Retina (tissue), 1 donor: ENCODE measurements at regions not wholly inside any gene's neighbourhood (a gene's known extent, or its start where the extent isn't known, plus 50 kb on each side); places are given as distances from the start of the nearest gene placed in this dataset.
"Not testable (repeated sequence)": the region's sequence is repeated elsewhere in the genome, so short reads cannot be mapped to it uniquely, and the experiment has no call there.

ENCODE experiments used
- DNase-seq: peaks from one replicate; pipeline ENCODE4 v3.0.0-alpha.2; 2016

DNA sequence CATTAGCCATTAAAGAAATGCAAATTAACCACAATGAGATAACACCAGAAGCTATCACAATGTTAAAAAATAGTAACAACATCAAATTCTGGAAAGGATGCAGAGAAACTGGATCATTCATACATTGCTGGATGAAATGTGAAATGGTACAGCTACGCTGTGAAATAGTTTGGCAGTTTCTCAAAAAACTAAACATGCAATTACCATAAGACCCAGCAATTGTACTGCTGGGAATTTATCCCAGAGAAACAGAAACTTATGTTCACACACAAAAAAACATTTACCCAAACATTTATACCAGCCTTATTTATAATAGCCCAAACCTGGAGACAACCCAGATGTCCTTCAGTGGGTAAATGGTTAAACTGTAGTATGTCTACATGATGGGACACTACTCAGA, 592.9 kb downstream of the ZNF608 start:
- DNase-seq, result no peak

DNA sequence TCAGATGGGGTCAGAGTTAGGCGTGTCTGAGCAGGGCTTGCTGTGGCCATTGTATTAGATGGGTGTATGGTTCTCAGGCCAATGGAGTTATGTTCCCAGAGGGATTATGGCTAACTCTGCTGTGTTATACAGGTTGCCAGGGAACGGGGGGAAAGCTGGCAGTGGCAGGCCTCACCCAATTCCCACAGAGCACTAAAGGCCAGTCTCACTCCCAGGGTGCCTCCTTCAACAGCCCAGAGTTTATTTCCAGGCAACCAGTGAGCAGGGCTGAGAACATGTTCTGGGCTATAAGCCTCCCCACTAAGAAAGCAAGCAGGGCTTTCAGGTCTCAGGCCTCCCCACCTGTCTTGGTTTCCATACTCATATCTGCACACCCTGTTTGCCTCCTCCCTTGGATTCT, 597.9 kb downstream of the ZNF608 start:
- DNase-seq, result no peak

DNA sequence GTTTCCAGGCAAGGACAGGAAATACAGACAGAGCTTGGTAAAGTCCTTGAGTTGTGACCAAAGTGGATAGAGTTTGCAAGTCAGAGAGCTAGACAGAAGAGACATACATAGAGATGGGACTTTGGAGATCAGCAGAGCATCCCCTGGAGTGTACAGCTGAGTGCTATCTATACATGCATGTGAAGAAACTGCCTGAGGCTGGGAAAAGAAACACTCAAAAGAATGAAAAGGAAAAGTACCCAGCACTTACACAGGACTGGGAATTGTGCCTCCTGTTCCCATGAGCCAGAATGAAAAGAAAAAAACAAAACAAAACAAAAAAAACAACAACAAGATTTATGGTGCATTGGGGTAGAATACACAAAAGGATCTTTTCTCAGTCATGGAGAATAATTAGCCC, 606.4 kb downstream of the ZNF608 start:
- no peak for DNase-seq

DNA sequence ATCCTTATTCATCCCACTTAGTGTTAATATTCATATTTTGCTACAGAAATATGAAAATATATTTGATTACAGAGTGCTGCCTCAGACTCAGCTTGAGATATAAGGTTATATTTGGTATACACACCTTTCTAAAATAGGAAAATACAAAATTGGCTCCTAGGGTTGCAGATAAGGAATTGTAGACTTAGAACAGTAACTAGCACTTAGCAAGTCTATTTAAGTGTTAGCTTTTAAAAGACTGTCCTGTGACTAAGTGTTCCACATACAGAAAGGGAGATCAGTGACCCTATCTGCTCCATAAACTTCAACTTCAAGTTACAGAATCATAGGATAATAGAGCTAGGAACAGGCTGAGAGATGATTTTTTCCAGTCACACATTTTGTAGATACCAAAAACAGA, 607.0 kb downstream of the ZNF608 start:
- DNase-seq, result no peak

DNA sequence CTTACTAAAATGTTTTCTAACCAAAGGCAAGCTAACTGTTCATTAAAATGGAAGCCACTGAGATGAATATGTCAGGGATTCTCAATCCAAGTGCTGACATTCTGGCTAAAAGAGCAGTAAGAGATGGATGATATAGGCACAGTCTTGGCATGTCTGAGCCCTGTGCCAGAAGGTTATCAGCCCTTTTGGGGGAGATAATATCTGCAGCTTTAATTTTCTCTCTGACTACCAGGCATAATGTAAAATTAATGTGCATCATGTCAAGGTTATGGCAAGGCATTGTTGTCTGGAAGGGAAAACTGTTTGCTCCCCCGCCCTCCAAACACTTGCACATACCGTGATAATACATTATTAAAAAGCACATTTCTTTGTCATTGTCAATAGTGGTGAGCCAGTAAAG, 609.8 kb downstream of the ZNF608 start:
- DNase-seq, result no peak

DNA sequence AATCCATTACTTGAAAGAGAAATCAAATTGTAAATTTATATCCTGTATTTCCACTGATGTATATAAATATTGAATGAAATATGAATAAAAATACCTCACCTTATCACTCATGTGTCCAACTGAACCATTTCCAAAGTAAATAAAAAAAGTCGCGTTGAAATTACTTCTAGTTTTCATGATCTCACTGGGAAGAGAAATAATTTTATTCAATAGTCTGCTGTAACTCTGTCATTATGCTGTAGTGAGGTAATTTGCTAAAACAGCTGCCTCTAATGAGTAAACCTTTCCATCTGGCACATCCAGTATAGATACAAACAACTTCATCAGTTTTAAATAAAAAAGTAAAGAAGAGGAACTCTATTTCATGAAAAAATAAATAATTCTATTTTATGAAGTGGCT, 611.5 kb downstream of the ZNF608 start:
- DNase-seq, result no peak

DNA sequence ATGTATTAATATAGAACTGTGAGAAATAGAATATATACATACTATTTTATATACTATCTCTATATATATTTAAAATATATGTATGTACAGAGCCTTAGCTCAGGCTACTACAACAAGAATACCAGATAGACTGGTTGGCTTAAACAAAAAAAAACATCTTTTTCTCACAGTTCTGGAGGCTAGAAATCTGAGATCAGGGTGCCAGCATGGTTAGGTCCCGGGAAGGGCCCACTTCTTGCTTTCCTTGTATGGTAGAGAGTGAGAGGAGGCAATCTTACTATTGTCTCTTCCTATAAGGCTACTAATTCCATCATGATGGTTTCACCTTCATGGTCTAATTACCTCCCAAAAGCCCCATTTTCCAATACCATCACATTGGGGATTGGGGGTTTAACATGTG, 613.0 kb downstream of the ZNF608 start:
- DNase-seq, result no peak

DNA sequence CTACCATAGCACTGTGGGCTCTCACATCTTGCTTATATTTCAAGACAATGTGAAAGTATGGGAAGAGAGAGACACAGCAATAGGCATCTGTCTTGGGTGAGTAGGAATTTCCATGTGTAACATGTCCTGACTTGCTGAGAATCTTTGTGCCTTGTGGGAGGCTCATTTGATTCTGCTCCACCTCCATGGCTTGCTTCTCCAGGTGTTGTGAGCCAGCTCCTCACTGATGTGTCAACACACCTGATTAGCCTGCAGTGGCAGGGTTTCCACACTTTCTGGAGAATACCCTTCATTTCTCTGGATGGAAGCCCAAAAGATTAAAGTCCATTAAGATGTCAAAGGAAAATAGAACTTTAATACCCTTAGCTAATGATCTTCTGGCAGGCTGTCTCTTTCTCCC, 613.6 kb downstream of the ZNF608 start:
- no peak for DNase-seq

DNA sequence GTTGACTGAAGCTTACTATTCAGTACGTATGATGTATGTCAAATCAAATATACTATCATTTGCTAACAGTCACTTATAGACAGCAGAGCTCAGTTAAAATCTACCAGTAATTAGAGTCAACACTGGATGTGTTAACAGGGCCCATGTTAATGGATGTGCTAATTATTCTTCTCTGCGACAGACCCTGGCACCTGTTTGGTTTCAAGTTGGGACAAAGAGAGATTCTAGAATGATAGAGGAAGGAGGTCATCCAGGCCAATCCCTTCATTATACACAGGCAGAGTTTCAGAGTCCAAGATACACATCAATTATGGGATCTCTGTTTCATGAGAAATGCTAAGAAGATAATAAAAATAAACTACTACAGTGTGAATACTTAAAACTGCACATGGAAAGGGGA, 615.0 kb downstream of the ZNF608 start:
- no peak for DNase-seq

DNA sequence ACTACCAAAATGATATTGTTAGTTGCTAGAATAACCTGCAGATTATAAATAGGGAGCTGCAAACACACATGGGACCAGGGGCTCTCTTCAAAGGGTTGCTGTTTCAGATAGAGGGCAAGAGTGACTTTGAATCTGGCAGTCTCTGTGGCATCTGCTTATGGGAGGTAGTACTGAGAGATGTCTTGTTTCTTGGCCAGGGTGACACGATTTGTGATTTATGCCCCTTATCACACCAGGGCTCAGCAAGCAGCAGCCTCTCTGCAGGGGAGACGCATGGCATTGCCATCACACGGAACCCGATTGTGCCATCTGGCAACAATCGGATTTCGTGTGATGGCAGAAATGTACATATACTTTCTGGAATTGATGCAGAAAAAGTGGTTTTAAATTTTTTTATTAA, 615.6 kb downstream of the ZNF608 start:
- no peak for DNase-seq

DNA sequence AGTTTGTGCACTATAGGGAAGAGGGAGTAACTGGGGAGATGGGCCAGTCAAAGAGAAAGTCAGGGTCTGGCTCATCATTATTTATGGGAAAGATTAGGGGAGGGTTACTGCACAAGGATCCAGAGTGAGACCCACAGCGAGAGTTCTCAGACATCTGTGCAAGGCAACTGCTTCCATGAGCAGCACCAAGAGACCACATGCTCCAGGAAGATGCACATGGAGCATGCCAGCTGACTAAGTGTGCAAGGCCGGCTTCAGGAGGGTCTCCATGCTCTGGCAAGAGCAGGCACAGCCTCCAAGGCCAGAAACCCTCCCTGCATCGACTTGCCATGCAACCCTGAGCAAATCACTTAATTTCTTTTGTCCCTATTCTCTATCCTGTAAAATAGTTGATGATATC, 616.9 kb downstream of the CSNK1G3 start:
- no peak for DNase-seq

DNA sequence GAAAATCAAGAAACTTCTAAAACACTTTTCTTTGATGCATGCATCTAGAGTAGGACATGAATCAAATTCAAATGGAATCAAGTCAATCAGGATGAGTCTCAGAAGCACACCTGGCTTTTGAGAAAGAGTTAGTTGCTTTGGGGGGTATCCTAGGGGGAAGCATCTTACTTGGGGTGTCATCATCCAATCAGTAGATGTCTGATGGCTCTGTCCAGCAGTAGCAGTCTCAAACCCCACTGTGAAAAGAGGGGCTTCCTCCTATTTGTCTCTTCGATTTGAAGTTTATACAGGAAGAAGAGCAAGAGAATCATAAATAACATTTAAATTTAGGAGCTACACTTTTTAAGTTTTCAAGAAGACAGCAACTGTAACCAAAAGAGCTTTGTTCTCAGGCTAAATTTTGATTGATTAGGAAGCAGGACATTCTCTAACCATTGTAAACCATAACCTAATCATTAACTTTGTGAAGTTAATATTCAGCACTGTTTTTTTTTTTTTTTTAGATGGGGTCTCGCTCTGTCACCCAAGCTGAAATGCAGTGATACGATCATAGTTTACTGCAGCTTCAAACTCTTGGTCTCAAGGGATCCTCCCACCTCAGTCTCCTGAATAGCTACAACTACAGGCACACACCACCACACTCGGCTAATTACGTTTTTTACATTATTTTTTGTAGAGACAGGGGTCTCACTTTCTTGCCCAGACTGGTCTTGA, 614.7 kb downstream of the CSNK1G3 start:
- no peak for DNase-seq

DNA sequence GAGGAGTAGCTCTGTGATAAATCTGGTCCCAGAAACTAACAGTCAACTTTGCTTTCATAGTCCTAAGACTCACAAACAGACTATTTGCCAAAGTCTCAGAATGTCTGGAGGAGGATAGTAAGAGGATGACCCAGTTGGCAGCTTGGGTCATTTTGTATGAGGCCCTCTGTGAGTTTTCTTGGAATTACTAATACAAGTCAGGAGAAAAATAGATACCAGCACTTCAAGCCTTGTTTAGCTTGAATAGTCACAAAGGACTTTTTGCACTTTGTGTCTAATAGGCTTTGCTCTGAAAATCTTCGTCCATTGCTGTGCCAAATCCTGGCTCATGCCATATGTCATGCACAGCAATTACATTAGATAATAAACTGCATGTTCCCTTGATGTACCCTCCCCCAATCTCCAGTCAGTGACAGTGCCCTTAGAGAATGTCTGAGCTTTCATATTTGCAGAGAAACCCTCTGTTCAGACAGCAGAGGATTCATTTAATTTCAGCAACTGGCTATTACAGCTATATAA, 612.8 kb downstream of the CSNK1G3 start:
- DNase-seq, result no peak

DNA sequence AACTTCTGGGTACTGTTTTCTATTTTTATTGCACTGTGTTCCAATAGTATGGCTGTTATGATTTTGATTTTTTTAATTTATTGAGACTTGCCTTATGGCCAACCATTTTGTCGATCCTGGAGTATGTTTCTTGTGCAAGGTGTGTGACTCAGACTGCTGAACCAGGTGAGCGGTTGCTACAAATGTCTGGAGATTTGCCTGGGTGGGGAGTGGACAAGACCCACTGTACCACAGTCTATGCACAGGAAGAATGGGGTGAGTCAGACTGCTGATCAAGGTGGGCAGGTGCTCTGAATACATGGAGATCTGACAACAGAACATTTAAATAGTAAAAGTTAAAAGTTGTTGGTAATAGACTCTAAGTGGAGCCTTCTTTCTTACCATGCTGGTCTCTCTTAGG, 609.2 kb downstream of the CSNK1G3 start:
- DNase-seq, result no peak

DNA sequence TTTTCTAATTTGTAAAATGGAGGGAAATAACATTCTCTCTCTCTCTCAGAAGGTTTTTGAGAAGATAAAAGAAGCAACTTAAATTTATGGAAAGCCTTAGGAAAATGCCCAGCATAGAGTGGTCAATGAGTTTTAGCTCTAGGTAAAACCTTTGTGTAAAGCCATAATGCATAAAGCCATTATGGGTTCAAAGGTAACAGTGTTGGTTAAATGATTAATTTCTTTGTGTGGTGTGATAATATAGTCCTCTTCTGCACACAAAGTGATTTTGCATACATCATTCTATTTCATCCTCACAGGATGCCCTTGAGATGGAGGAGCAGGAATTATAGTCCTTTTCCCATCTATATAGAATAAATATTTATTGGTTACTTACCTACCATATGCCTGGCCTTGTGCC, 602.9 kb downstream of the CSNK1G3 start:
- no peak for DNase-seq

DNA sequence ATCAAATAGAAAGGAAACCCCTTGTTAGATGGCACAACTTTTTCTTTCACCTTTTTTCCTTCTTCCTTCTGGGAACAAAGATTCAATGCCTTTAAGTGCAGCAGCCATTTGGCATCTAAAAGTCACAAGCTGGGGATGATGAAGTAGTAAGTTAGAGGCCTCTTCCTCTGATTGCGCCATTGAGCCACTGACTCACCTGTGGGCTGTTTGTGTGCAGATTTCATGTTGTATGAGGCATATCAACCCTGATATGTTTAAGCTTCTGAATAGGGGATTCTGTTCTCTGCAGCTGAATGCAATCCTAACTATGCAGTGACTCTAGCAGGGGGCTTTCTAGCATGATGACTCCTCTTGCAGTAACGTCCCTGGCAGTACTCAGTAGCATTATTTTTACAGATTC, 599.9 kb downstream of the CSNK1G3 start:
- DNase-seq, result no peak

DNA sequence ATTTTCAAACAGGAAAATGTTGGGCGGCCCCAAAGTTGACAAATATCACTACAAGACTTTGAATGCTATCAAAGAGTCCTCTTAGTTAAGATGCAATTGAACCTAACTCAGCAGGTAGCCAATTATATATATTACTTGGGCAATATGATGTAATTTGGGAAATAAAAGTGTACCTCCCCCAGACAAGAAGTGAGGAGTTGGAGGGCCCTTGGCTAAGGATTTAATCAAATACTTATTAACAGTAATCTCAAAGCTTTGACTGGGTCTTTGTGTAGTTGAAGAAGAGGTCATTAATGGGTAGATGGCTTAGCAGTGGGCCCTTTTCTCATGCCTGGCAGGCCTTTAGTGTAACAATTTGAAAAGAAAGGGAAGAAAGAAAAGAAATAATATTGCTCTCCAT, 599.0 kb downstream of the CSNK1G3 start:
- DNase-seq, result no peak

DNA sequence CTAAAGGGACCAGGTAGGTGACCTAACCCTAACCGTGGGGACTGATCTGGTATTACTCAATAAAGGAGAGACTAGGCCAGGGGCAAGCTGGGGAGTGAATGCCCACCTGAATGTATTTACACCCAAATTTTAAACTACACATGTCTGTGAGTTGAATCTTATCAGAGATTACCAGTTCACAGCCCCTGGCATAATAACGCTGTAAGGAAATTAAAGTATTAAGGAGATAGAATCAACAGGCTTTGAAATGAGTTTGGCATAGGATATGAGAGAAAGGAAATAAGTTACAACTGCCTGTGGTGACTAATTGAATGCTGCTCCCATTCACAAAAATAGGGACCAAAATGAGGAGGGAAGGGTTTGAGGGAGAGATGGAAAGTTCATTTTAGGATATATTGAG, 593.3 kb downstream of the CSNK1G3 start:
- no peak for DNase-seq

DNA sequence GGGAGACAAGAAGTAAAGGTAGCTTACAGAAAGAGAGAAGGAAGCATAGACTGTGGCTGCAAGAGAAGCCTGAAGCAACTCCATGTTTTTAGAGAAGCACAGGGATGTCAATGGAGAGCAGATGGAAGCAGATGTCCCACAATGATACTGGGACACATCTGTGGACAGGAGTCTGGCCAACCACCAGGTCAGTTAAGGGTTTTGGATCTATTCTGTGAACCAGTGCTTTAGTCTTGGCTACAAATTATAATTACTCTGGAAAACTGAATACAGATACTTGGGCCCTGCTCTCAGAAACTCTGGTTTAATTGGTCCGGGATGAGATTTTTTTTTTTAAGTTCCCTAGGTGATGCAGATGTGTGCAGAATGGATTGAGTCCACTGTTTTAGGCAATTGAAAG, 592.8 kb downstream of the CSNK1G3 start:
- DNase-seq, result no peak

DNA sequence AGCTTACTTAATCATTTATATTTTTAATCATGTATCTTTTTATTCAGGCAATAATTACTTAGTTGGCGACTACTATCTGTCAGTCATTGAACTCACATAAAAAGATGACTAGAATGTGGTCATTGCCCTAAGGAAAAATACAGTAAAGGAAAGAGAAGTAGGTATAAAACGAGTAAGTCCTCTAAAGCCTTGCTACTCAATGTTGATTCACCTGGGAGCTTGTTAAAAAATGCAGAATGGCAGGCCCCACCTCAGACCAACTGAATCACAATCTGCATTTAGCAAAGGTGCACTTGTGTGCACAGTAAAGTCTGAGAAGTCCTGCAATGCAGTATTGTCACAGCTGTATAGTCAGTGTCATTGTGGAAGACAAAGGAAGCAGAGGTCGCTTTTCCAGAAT, 592.4 kb downstream of the CSNK1G3 start:
- no peak for DNase-seq

DNA sequence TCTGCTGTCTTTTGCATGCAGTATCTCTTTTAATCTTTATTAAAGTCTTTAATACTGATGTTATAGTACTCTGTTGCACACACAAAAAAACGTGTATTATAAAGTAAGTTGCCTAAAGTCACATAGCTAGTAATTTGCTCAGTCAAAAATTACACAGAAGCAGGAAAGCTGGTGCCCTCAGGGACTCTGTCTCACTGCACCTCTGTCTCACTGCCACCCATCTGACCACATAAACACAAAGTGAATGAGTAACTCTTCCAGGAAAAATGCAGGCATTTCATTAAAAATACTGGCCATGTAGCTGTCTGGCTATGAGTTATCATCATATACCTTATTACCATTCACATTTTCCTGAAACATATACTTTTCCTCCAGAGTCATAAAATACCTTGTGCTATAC, 591.7 kb downstream of the CSNK1G3 start:
- DNase-seq, result no peak

DNA sequence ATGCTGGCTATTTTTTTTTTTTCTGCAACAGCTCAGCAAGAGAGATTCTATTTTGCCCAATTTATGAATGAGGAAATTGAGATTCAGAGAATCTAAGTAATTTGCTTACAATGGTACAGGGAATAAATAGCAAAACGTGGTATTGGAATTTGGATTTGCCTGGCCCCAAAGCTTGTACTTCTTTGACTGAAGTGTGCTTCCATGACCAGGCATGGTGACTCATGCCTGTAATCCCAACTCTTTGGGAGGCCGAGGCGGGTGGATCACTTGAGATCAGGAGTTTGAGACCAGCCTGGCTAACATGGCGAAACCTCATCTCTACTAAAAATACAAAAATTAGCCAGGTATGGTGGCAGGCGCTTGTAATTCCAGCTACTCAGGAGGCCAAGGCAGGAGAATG, 591.1 kb downstream of the CSNK1G3 start:
- DNase-seq, result not testable (repeated sequence)

DNA sequence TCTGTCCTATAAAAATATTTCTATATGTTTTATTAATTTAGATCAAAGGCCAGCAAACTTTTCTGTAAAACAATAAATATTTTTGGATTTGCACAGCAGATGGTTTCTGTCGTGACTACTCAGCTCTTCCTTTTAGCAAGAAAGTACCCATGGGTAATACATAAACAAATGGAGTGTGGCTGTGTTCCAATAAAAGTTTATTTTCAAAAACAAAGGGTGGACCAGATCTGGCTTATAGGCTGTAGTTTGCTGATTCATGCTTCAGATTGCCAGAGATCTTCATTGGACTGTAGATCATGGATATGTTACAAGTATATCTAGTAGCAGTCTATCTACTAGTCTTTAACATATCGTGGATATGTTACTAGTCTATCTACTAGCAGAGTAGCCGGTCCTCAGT, 590.5 kb downstream of the CSNK1G3 start:
- DNase-seq, result no peak

DNA sequence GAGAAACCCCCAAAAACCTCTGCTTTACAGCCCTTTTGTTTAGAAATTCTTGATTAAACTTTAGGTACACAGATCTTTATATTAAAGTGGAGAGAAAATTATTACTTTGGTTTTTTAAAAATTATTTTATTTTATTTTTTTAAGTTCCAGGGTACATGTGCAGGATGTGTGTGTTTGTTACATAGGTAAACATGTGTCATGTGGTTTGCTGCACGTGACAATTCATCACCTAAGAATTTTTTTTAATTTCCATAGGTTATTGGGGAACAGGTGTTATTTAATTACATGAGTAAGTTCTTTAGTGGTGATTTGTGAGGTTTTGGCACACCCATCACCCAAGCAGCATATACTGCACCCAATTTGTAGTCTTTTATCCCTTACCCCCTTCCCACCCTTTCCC, 581.7 kb downstream of the CSNK1G3 start:
- no peak for DNase-seq

DNA sequence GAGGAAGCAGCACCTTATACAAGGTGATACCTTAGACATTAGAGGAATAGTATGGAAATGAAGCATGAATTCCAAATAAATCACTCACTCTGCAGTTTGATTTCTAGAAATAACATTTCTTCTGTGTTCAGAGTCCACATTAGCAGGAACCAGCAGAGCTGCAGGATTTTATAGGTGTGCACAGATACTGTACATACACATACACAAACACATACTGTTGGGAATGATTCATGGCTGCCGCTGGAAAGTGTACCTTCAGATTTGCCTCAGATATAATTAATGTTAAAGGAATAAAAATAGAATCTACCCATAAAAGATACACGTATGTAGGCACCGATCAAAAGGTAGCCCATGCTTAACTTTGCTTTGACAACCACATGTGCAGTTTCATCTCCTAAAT, 578.1 kb downstream of the CSNK1G3 start:
- no peak for DNase-seq

DNA sequence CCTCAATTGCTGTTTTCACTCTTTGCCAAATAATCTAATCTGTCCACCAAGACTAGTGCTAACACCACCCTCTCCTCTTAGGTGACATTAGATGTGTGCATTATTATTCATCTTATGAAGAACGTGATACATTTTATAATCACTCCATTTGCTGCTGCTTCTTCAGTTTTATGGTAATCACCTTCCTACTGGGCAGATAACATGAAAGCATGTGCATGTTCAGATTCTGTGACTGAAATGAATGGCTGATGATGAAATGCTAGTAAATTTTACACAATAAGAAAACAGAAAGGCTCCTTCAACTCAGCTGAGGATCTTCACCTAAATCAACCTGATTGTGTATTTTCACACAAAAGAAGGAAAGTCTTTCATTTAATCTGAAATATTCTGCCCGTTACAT, 577.6 kb downstream of the CSNK1G3 start:
- DNase-seq, result no peak
